Chondrocyte (in vitro differentiated cells): ENCODE measurements at regions not wholly inside any gene's neighbourhood (a gene's known extent, or its start where the extent isn't known, plus 50 kb on each side); places are given as distances from the start of the nearest gene placed in this dataset.

ENCODE experiments used
- DNase-seq: peaks from one replicate; pipeline ENCODE4 v3.0.0; 2021; ENCODE audit warnings: mixed read lengths, low spot score
- H3K27ac Mint-ChIP-seq: one replicate; pipeline ENCODE4 v1.8.0; 2021; ENCODE audit warnings: mild to moderate bottlenecking, moderate library complexity, mixed read lengths; ENCODE audit not compliant: unreplicated experiment
- H3K27me3 Mint-ChIP-seq: 2 replicates; pipeline ENCODE4 v1.8.0; 2021; ENCODE audit warnings: low read depth, mixed read lengths
- H3K36me3 Mint-ChIP-seq: 2 replicates; pipeline ENCODE4 v1.8.0; 2021; ENCODE audit warnings: low read depth, mixed read lengths
- H3K4me1 Mint-ChIP-seq: 2 replicates; pipeline ENCODE4 v1.8.0; 2021; ENCODE audit warnings: low read depth, mild to moderate bottlenecking, mixed read lengths
- H3K4me3 Mint-ChIP-seq: one replicate; pipeline ENCODE4 v1.8.0; 2021; ENCODE audit warnings: mild to moderate bottlenecking, moderate library complexity, mixed read lengths; ENCODE audit not compliant: unreplicated experiment
- H3K9me3 Mint-ChIP-seq: 2 replicates; pipeline ENCODE4 v1.8.0; 2021; ENCODE audit warnings: low read depth, mixed read lengths
- CTCF ChIP-seq: fragments of 200-600 bp; sonication (generic); IDR thresholded peaks from 2 replicates; pipeline ENCODE4 v1.5.0; 2021; ENCODE audit warnings: antibody characterized with exemption, mild to moderate bottlenecking, moderate library complexity

GRCh38 chr4:149005191-149005590, 563.0 kb upstream of the NR3C2 start:
- DNase-seq, result no peak
- no peaks in the 10 kb centered on the region for H3K9me3 Mint-ChIP-seq
- H3K27ac Mint-ChIP-seq, result no peak overlapping the region
- TF ChIP-seq CTCF, result no peak
- peaks cover 6% of the 10 kb centered on the region for H3K27me3 Mint-ChIP-seq
- no peaks in the 10 kb centered on the region for H3K36me3 Mint-ChIP-seq
- no peaks in the 10 kb centered on the region for H3K4me1 Mint-ChIP-seq
- H3K4me3 Mint-ChIP-seq, result no peak overlapping the region

- Mint-ChIP-seq H3K36me3 (no peaks in the 10 kb centered on the region), H3K27ac (no peak overlapping the region), H3K4me3 (no peak overlapping the region), H3K9me3 (no peaks in the 10 kb centered on the region), H3K27me3 (peaks cover 5% of the 10 kb centered on the region), H3K4me1 (no peaks in the 10 kb centered on the region)
- DNase-seq, result no peak
- TF ChIP-seq CTCF, result no peak
Observed at GRCh38 chr4:148999924-149000323, 557.7 kb upstream of the NR3C2 start.

- H3K27ac Mint-ChIP-seq, result no peak overlapping the region
- peak; percentile 59 for TF ChIP-seq CTCF
Observed at GRCh38 chr4:148998719-148999118, 556.5 kb upstream of the NR3C2 start.

GRCh38 chr4:148986951-148987350, 544.7 kb upstream of the NR3C2 start:
- DNase-seq, result no peak
- TF ChIP-seq CTCF, result no peak
- H3K4me3 Mint-ChIP-seq, result no peak overlapping the region
- H3K27ac Mint-ChIP-seq, result no peak overlapping the region
- H3K9me3 Mint-ChIP-seq, result no peaks in the 10 kb centered on the region
- peaks cover 2% of the 10 kb centered on the region for H3K27me3 Mint-ChIP-seq
- H3K4me1 Mint-ChIP-seq, result no peaks in the 10 kb centered on the region
- no peaks in the 10 kb centered on the region for H3K36me3 Mint-ChIP-seq

More at GRCh38 chr4:148998719-148999118, 556.5 kb upstream of the NR3C2 start:
- no peaks in the 10 kb centered on the region for H3K4me1 Mint-ChIP-seq
- no peak overlapping the region for H3K4me3 Mint-ChIP-seq
- H3K36me3 Mint-ChIP-seq, result no peaks in the 10 kb centered on the region
- H3K9me3 Mint-ChIP-seq, result no peaks in the 10 kb centered on the region
- peaks cover 5% of the 10 kb centered on the region for H3K27me3 Mint-ChIP-seq
- no peak for DNase-seq

GRCh38 chr4:148984951-148985350, 542.7 kb upstream of the NR3C2 start:
- H3K4me3 Mint-ChIP-seq, result no peak overlapping the region
- H3K27me3 Mint-ChIP-seq, result no peaks in the 10 kb centered on the region
- no peak overlapping the region for H3K27ac Mint-ChIP-seq
- no peak for DNase-seq
- no peaks in the 10 kb centered on the region for H3K36me3 Mint-ChIP-seq
- H3K4me1 Mint-ChIP-seq, result no peaks in the 10 kb centered on the region
- TF ChIP-seq CTCF, result no peak
- no peaks in the 10 kb centered on the region for H3K9me3 Mint-ChIP-seq
